HepG2 (cell line): ENCODE measurements at regions not wholly inside any gene's neighbourhood (a gene's known extent, or its start where the extent isn't known, plus 50 kb on each side); places are given as distances from the start of the nearest gene placed in this dataset.

Experiments used
- ATAC-seq: fragments of 200-7000 bp; cut with Tn5 transposase; 3 replicates; pipeline ENCODE4 v1.9.1; 2020; ENCODE audit warnings: mild to moderate bottlenecking, moderate library complexity
- BruUV-seq: library from RNA; stranded (reverse); fragments of 400-500 nt; replicated peaks from 2 replicates; lab custom pipeline; 2021; lab: Mats Ljungman, UMichigan
- CTCF ChIA-PET: fragments of 300-600 bp; formaldehyde crosslinking; extraction: SDS; loops from one replicate; lab custom pipeline; 2021; ENCODE audit warnings: low total read pairs, inconsistent platforms, low intra/inter-chr PET ratio; lab: Yijun Ruan, JAX
- POLR2A ChIA-PET: fragments of 350-600 bp; sonication (Branson Sonifier 250); formaldehyde crosslinking; loops from one replicate; lab custom pipeline; 2020; ENCODE audit warnings: antibody characterized with exemption, inconsistent platforms; lab: Yijun Ruan, JAX
- DNase-seq: peaks from one replicate; pipeline ENCODE4 v3.0.0-alpha.2; 2015; ENCODE audit warnings: low spot score
- FAIRE-seq: peaks from 3 replicates; lab custom pipeline; 2011; peaks lifted over from hg19 to GRCh38; lab: Jason Lieb, UNC
- H2AFZ ChIP-seq: one replicate; pipeline ENCODE4 v1.6.1; 2011; ENCODE audit warnings: low read length, inconsistent platforms
- H3K27ac ChIP-seq: fragments of 300-600 bp; 3 replicates; pipeline ENCODE4 v1.8.0; 2011; ENCODE audit warnings: mixed run types, mild to moderate bottlenecking, mixed read lengths, low read length, inconsistent platforms; ENCODE audit not compliant: insufficient read depth; ENCODE audit errors: extremely low read length
- H3K27me3 ChIP-seq, 2 experiments: fragments of 200-600 bp in 1 of 2; 2 replicates in 1 of 2; 3 replicates in 1 of 2; pipeline versions ENCODE4 v1.6.0 to v1.8.0; 2011; ENCODE audit warnings: low read length in 2 of 2, mild to moderate bottlenecking in 2 of 2, moderate library complexity in 2 of 2, inconsistent platforms in 1 of 2; ENCODE audit not compliant: insufficient read depth in 2 of 2, control insufficient read depth in 1 of 2
- H3K36me3 ChIP-seq, 2 experiments: fragments of 200-600 bp in 1 of 2; replicated peaks in 1 of 2; 2 replicates in 1 of 2; 3 replicates in 1 of 2; pipeline versions ENCODE4 v1.5.1 to v1.8.0; 2011; ENCODE audit warnings: low read length in 2 of 2, inconsistent platforms in 1 of 2; ENCODE audit not compliant: insufficient read depth in 2 of 2, control insufficient read depth in 1 of 2
- H3K4me1 ChIP-seq: 2 replicates; pipeline ENCODE4 v1.5.1; 2012; ENCODE audit warnings: low read length, inconsistent platforms; ENCODE audit not compliant: insufficient read depth
- H3K4me2 ChIP-seq: 2 replicates; pipeline ENCODE4 v1.6.0; 2011; ENCODE audit warnings: low read depth, low read length, inconsistent platforms
- H3K4me3 ChIP-seq, 3 experiments: fragments of 200-600 bp in 1 of 3; sonication (generic), shearing (Covaris generic) in 1 of 3; replicated peaks in 1 of 3; 2 replicates each; pipeline ENCODE4 v1.5.1; 2011 to 2016; ENCODE audit warnings: low read length in 3 of 3, inconsistent platforms in 2 of 3, low read depth in 2 of 3, mild to moderate bottlenecking in 2 of 3, control low read depth in 1 of 3, mixed read lengths in 1 of 3; ENCODE audit not compliant: insufficient read depth in 1 of 3
- H3K79me2 ChIP-seq: one replicate; pipeline ENCODE4 v1.6.1; 2011; ENCODE audit warnings: low read length, inconsistent platforms; ENCODE audit not compliant: insufficient read depth
- H3K9ac ChIP-seq: 2 replicates; pipeline ENCODE4 v1.6.0; 2011; ENCODE audit warnings: mild to moderate bottlenecking, low read depth, low read length, inconsistent platforms; ENCODE audit not compliant: insufficient read depth
- H3K9me3 ChIP-seq: 2 replicates; pipeline ENCODE4 v1.5.1; 2012; ENCODE audit warnings: mild to moderate bottlenecking, low read length
- H4K20me1 ChIP-seq: 2 replicates; pipeline ENCODE4 v1.6.0; 2011; ENCODE audit warnings: inconsistent platforms, mild to moderate bottlenecking, low read length, moderate library complexity; ENCODE audit not compliant: insufficient read depth
- BORCS8-MEF2B ChIP-seq: sonication (generic); formaldehyde crosslinking; IDR thresholded peaks from 2 replicates; pipeline ENCODE4 v1.8.0; 2022; ENCODE audit warnings: mild to moderate bottlenecking, missing genetic modification reagents
- GPBP1L1 ChIP-seq: sonication (generic); formaldehyde crosslinking; IDR thresholded peaks from 2 replicates; pipeline ENCODE4 v1.5.0; 2020; ENCODE audit warnings: mild to moderate bottlenecking, missing genetic modification reagents
- MIER2 ChIP-seq: IDR thresholded peaks from 2 replicates; pipeline ENCODE4 v1.6.1; 2016; ENCODE audit warnings: missing biosample characterization, missing genetic modification reagents
- ZBTB14 ChIP-seq: sonication (generic); formaldehyde crosslinking; IDR thresholded peaks from 2 replicates; pipeline ENCODE4 v1.4.0; 2020; ENCODE audit warnings: missing genetic modification reagents
- ZNF101 ChIP-seq: sonication (generic); formaldehyde crosslinking; IDR thresholded peaks from 2 replicates; pipeline ENCODE4 v1.4.0; 2020; ENCODE audit warnings: mild to moderate bottlenecking, low read depth, missing genetic modification reagents, borderline replicate concordance
- ZNF292 ChIP-seq: sonication (generic); formaldehyde crosslinking; IDR thresholded peaks from 2 replicates; pipeline ENCODE4 v1.8.1; 2022; ENCODE audit warnings: mild to moderate bottlenecking, low read depth, missing genetic modification reagents, borderline replicate concordance
- ZNF790 ChIP-seq: sonication (generic); formaldehyde crosslinking; IDR thresholded peaks from 2 replicates; pipeline ENCODE4 v1.8.0; 2022; ENCODE audit warnings: missing genetic modification reagents, mild to moderate bottlenecking, borderline replicate concordance
- WGBS: methylation state at CpG from one replicate; pipeline ENCODE4 v1.1.6; 2017; ENCODE audit warnings: low lambda C conversion rate; 5-methylcytosine and 5-hydroxymethylcytosine counted together
- in situ Hi-C: cut with HindIII; loops from 2 replicates; pipeline ENCODE4 v1.10.0; 2017; ENCODE audit warnings: low pct_unique_long_range_greater_than_20kb; ENCODE audit not compliant: extremely low pct_ligation_motif_present
- intact Hi-C: fragments of 100-400 bp; cut with micrococcal nuclease; formaldehyde crosslinking; loops from one replicate; pipeline ENCODE4 v1.10.0; 2022; ENCODE audit not compliant: unreplicated experiment
- TF ChIP-seq, protein P1 (sequence below): sonication (generic); formaldehyde crosslinking; IDR thresholded peaks from 2 replicates; pipeline ENCODE4 v1.5.1; 2020; ENCODE audit warnings: mild to moderate bottlenecking, missing genetic modification reagents, borderline replicate concordance
- TF ChIP-seq, protein P2 (sequence below): sonication (generic); formaldehyde crosslinking; IDR thresholded peaks from 2 replicates; pipeline ENCODE4 v1.5.0; 2020; ENCODE audit warnings: missing genetic modification reagents
- TF ChIP-seq, protein P3 (sequence below): fragments of 450-650 bp; IDR thresholded peaks from 2 replicates; pipeline ENCODE4 v1.6.1; 2016

DNA sequence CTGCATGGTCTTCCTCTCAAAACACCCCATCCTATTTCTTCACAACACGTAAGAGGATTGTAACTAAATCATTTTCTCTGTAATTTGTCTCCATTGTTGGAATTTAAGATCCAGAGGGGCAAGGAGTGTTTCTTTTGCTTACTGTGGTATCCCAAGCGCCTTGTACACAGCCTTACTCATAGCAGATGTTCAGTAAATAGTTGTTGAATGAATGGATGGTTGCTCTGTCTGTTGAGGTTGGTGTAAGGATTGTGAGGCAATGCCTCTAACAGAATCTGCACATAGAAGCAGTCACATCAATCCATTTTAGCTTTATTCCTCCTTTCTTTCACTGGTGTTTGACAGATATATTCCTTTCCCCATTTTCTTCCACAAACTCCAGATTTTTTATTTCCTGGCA is 90.1 kb downstream of the ZNF365 start (continued):
- TF ChIP-seq, protein P1, sequence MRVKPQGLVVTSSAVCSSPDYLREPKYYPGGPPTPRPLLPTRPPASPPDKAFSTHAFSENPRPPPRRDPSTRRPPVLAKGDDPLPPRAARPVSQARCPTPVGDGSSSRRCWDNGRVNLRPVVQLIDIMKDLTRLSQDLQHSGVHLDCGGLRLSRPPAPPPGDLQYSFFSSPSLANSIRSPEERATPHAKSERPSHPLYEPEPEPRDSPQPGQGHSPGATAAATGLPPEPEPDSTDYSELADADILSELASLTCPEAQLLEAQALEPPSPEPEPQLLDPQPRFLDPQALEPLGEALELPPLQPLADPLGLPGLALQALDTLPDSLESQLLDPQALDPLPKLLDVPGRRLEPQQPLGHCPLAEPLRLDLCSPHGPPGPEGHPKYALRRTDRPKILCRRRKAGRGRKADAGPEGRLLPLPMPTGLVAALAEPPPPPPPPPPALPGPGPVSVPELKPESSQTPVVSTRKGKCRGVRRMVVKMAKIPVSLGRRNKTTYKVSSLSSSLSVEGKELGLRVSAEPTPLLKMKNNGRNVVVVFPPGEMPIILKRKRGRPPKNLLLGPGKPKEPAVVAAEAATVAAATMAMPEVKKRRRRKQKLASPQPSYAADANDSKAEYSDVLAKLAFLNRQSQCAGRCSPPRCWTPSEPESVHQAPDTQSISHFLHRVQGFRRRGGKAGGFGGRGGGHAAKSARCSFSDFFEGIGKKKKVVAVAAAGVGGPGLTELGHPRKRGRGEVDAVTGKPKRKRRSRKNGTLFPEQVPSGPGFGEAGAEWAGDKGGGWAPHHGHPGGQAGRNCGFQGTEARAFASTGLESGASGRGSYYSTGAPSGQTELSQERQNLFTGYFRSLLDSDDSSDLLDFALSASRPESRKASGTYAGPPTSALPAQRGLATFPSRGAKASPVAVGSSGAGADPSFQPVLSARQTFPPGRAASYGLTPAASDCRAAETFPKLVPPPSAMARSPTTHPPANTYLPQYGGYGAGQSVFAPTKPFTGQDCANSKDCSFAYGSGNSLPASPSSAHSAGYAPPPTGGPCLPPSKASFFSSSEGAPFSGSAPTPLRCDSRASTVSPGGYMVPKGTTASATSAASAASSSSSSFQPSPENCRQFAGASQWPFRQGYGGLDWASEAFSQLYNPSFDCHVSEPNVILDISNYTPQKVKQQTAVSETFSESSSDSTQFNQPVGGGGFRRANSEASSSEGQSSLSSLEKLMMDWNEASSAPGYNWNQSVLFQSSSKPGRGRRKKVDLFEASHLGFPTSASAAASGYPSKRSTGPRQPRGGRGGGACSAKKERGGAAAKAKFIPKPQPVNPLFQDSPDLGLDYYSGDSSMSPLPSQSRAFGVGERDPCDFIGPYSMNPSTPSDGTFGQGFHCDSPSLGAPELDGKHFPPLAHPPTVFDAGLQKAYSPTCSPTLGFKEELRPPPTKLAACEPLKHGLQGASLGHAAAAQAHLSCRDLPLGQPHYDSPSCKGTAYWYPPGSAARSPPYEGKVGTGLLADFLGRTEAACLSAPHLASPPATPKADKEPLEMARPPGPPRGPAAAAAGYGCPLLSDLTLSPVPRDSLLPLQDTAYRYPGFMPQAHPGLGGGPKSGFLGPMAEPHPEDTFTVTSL (CRISPR knock-in tag) = no peak
- TF ChIP-seq BORCS8-MEF2B (CRISPR knock-in tag) = no peak
- no peak for TF ChIP-seq ZBTB14 (CRISPR knock-in tag)

DNA sequence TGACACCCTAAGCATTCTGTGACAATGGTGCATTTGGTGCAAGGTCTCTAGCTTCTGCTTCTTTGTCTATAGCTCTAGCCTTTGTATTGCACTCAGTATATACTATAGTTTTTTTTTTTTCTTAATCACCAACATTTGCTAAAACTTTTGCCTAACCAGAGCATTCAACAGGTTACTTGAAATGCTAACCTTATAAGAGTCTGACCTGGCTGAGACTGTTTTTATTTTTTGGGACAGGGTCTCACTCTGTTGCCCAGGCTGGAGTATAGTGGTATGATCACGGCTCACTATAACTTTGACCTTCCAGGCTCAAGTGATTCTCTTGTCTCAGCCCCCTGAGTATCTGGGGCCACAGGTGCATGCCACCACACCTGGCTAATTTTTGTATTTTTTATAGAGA is 92.4 kb downstream of the ZNF365 start:
- ChIA-PET POLR2A (no interaction called here), CTCF (no interaction called here)
- Histone ChIP-seq H3K79me2 (no peaks in the 10 kb centered on the region), H3K4me1 (no peaks in the 10 kb centered on the region), H3K36me3 (no peaks in the 10 kb centered on the region), H3K9ac (no peak overlapping the region), H3K4me3 (no peak overlapping the region), H3K27me3 (no peaks in the 10 kb centered on the region; a peak in 1 of 5 replicates), H3K27ac (no peak overlapping the region), H3K9me3 (no peaks in the 10 kb centered on the region), H4K20me1 (no peaks in the 10 kb centered on the region), H3K4me2 (no peak overlapping the region), H2AFZ (no peak overlapping the region)
- 5% methylated on average over 1 of the region's 1 CpG for WGBS
- ATAC-seq (no peak), FAIRE-seq (no peak), DNase-seq (no peak)
- in situ Hi-C loops (no loop called here), intact Hi-C loops (no loop called here)
- BruUV-seq = no TSS peak
- no peak for TF ChIP-seq GPBP1L1 (CRISPR knock-in tag)
- TF ChIP-seq ZNF101 (CRISPR knock-in tag) = no peak
- no peak for TF ChIP-seq ZNF790 (CRISPR knock-in tag)
- TF ChIP-seq, protein P2, sequence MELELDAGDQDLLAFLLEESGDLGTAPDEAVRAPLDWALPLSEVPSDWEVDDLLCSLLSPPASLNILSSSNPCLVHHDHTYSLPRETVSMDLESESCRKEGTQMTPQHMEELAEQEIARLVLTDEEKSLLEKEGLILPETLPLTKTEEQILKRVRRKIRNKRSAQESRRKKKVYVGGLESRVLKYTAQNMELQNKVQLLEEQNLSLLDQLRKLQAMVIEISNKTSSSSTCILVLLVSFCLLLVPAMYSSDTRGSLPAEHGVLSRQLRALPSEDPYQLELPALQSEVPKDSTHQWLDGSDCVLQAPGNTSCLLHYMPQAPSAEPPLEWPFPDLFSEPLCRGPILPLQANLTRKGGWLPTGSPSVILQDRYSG (CRISPR knock-in tag) = no peak
- TF ChIP-seq, protein P3, sequence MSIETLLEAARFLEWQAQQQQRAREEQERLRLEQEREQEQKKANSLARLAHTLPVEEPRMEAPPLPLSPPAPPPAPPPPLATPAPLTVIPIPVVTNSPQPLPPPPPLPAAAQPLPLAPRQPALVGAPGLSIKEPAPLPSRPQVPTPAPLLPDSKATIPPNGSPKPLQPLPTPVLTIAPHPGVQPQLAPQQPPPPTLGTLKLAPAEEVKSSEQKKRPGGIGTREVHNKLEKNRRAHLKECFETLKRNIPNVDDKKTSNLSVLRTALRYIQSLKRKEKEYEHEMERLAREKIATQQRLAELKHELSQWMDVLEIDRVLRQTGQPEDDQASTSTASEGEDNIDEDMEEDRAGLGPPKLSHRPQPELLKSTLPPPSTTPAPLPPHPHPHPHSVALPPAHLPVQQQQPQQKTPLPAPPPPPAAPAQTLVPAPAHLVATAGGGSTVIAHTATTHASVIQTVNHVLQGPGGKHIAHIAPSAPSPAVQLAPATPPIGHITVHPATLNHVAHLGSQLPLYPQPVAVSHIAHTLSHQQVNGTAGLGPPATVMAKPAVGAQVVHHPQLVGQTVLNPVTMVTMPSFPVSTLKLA = no peak
- no peak for TF ChIP-seq ZNF292 (CRISPR knock-in tag)
- no peak for TF ChIP-seq MIER2 (CRISPR knock-in tag)
